ENCODE measurements at regions not wholly inside any gene's neighbourhood (a gene's known extent, or its start where the extent isn't known, plus 50 kb on each side); places are given as distances from the start of the nearest gene placed in this dataset.

- Histone ChIP-seq H3K4me1 (no peaks in the 10 kb centered on the region), H3K79me2 (no peaks in the 10 kb centered on the region), H2AFZ (no peak overlapping the region), H3K27ac (no peak overlapping the region), H3K27me3 (ENCODE audit: control insufficient read depth, insufficient read depth, low read length) (no peaks in the 10 kb centered on the region), H3K9ac (no peak overlapping the region), H3K4me2 (ENCODE audit: low read length) (no peak overlapping the region), H3K9me3 (ENCODE audit: control insufficient read depth, low read length) (no peaks in the 10 kb centered on the region), H3K4me3 (ENCODE audit: low read depth, low read length) (no peak overlapping the region), H3K36me3 (ENCODE audit: control insufficient read depth, insufficient read depth, low read length) (no peaks in the 10 kb centered on the region)
- no peak for TF ChIP-seq CTCF (IDR thresholded peaks at IDR 0.05)
Measured at GRCh38 chr15:70209499-70209898, 111.8 kb upstream of the TLE3 start.

- no peak overlapping the region for H3K27ac ChIP-seq
- H3K4me2 ChIP-seq (ENCODE audit: low read length): no peak overlapping the region
- H3K4me1 ChIP-seq: no peaks in the 10 kb centered on the region
- no peak overlapping the region for H3K9ac ChIP-seq
- TF ChIP-seq CTCF (IDR thresholded peaks at IDR 0.05): no peak
- no peaks in the 10 kb centered on the region for H3K79me2 ChIP-seq
- H3K9me3 ChIP-seq (ENCODE audit: control insufficient read depth, low read length): no peaks in the 10 kb centered on the region
- H3K4me3 ChIP-seq (ENCODE audit: low read depth, low read length): no peak overlapping the region
- H3K27me3 ChIP-seq (ENCODE audit: control insufficient read depth, insufficient read depth, low read length): no peaks in the 10 kb centered on the region
- no peak overlapping the region for H2AFZ ChIP-seq
- no peaks in the 10 kb centered on the region for H3K36me3 ChIP-seq (ENCODE audit: control insufficient read depth, insufficient read depth, low read length)
Measured at GRCh38 chr15:70208332-70208731, 110.6 kb upstream of the TLE3 start.

GRCh38 chr15:70206668-70207067 is 109.0 kb upstream of the TLE3 start:
- Histone ChIP-seq H2AFZ (no peak overlapping the region), H3K9ac (no peak overlapping the region), H3K79me2 (no peaks in the 10 kb centered on the region), H3K4me2 (ENCODE audit: low read length) (no peak overlapping the region), H3K4me1 (no peaks in the 10 kb centered on the region), H3K27me3 (ENCODE audit: control insufficient read depth, insufficient read depth, low read length) (no peaks in the 10 kb centered on the region), H3K27ac (no peak overlapping the region), H3K9me3 (ENCODE audit: control insufficient read depth, low read length) (no peaks in the 10 kb centered on the region), H3K4me3 (ENCODE audit: low read depth, low read length) (no peak overlapping the region), H3K36me3 (ENCODE audit: control insufficient read depth, insufficient read depth, low read length) (no peaks in the 10 kb centered on the region)
- no peak for TF ChIP-seq CTCF (IDR thresholded peaks at IDR 0.05)

- H3K4me2 ChIP-seq (ENCODE audit: low read length): no peak overlapping the region
Measured at GRCh38 chr15:70204652-70205051, 106.9 kb upstream of the TLE3 start.

More at GRCh38 chr15:70204652-70205051, 106.9 kb upstream of the TLE3 start:
- no peak overlapping the region for H3K9ac ChIP-seq
- H3K79me2 ChIP-seq: no peaks in the 10 kb centered on the region
- peaks cover 8% of the 10 kb centered on the region for H3K4me1 ChIP-seq
- no peak overlapping the region for H3K4me3 ChIP-seq (ENCODE audit: low read depth, low read length)
- H2AFZ ChIP-seq: no peak overlapping the region
- no peaks in the 10 kb centered on the region for H3K36me3 ChIP-seq (ENCODE audit: control insufficient read depth, insufficient read depth, low read length)
- TF ChIP-seq CTCF (IDR thresholded peaks at IDR 0.05): no peak
- no peak overlapping the region for H3K27ac ChIP-seq
- H3K9me3 ChIP-seq (ENCODE audit: control insufficient read depth, low read length): no peaks in the 10 kb centered on the region
- no peaks in the 10 kb centered on the region for H3K27me3 ChIP-seq (ENCODE audit: control insufficient read depth, insufficient read depth, low read length)

Measured in parathyroid adenoma (tissue), 2 donors.